ENCODE measurements at regions not wholly inside any gene's neighbourhood (a gene's known extent, or its start where the extent isn't known, plus 50 kb on each side); places are given as distances from the start of the nearest gene placed in this dataset.

DNA sequence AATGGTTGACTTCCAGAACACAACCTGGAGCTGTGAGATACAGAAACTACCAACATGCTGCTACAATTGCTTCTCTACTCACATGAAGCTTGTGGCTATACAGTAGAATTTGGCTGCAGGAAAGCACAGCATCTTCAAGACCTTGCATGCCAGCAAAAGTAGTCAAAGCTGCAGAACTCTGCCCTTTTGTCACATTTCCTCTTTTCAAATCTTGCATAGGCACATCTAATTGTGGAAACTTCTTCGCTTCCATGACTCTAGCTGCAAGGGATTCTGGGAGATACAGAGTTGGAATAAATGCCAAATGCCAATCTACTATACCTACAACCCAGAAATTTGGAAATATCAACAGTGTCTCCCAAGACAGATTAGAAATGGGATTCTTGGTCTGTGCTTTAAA, 462.2 kb downstream of the FOXO1 start:
- Histone ChIP-seq H3K4me3 (replicated peaks in 1 of 4; ENCODE audit: control extremely low read depth in 1 of 4, insufficient read depth in 1 of 4, low read depth in 3 of 4, low read length in 4 of 4) (no peak overlapping the region), H3K4me1 (ENCODE audit: control insufficient read depth, extremely low read depth, insufficient read depth, low read length) (no peaks in the 10 kb centered on the region), H4K20me1 (ENCODE audit: control insufficient read depth, extremely low read depth, insufficient read depth, low read length) (no peaks in the 10 kb centered on the region), H3K9me3 (ENCODE audit: control insufficient read depth, insufficient read depth, low read depth, low read length) (no peaks in the 10 kb centered on the region), H3K4me2 (ENCODE audit: extremely low read depth, insufficient read depth, low read length) (no peak overlapping the region), H3K79me2 (ENCODE audit: control insufficient read depth, insufficient read depth, low read length) (no peaks in the 10 kb centered on the region), H3K36me3 (ENCODE audit: control insufficient read depth, insufficient read depth, low read length) (no peaks in the 10 kb centered on the region), H3K9ac (ENCODE audit: insufficient read depth, low read length) (no peak overlapping the region), H3K27me3 (ENCODE audit: control insufficient read depth, insufficient read depth, low read length) (no peaks in the 10 kb centered on the region), H3K27ac (ENCODE audit: insufficient read depth, low read length) (no peak overlapping the region), H2AFZ (ENCODE audit: low read length) (no peak overlapping the region)
- no peak for TF ChIP-seq EZH2 (IDR thresholded peaks at IDR 0.05; ENCODE audit: low read length, missing control alignments)
- TF ChIP-seq, protein P1, sequence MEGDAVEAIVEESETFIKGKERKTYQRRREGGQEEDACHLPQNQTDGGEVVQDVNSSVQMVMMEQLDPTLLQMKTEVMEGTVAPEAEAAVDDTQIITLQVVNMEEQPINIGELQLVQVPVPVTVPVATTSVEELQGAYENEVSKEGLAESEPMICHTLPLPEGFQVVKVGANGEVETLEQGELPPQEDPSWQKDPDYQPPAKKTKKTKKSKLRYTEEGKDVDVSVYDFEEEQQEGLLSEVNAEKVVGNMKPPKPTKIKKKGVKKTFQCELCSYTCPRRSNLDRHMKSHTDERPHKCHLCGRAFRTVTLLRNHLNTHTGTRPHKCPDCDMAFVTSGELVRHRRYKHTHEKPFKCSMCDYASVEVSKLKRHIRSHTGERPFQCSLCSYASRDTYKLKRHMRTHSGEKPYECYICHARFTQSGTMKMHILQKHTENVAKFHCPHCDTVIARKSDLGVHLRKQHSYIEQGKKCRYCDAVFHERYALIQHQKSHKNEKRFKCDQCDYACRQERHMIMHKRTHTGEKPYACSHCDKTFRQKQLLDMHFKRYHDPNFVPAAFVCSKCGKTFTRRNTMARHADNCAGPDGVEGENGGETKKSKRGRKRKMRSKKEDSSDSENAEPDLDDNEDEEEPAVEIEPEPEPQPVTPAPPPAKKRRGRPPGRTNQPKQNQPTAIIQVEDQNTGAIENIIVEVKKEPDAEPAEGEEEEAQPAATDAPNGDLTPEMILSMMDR (conservative IDR thresholded peaks at IDR 0.05 in 1 of 2, IDR thresholded peaks at IDR 0.05 in 1 of 2; ENCODE audit: low read depth in 1 of 2, low read length in 2 of 2) = no peak
- DNase-seq (ENCODE audit: low read depth in 2 of 2) = no peak

DNA sequence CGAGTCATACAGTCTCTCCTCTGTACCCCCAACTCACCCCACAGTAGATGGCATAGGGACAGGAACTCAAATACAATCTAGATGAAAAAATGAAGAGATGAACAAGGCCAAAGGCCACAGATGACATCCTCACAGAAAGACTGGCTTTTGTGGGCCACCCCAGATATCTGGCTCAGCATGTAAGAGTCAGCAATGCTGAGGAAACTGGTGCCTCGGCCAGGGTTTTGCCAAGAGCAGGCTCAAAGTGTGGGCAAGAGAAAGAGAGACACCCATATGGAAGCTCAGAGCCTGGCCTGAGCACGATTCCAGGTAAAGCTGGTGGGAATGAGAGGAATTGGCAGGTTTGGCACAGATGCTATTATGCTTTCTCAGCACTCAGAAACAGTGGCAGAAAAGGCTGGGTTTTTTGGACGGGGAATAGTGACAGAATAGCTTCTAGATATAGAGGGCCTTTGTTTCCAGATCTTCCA, 460.6 kb downstream of the FOXO1 start:
- no peak overlapping the region for H3K4me2 ChIP-seq (ENCODE audit: extremely low read depth, insufficient read depth, low read length)
- H3K9ac ChIP-seq (ENCODE audit: insufficient read depth, low read length) = no peak overlapping the region
- no peaks in the 10 kb centered on the region for H3K4me1 ChIP-seq (ENCODE audit: control insufficient read depth, extremely low read depth, insufficient read depth, low read length)
- H3K4me3 ChIP-seq (replicated peaks in 1 of 4; ENCODE audit: control extremely low read depth in 1 of 4, insufficient read depth in 1 of 4, low read depth in 3 of 4, low read length in 4 of 4) = no peak overlapping the region
- H3K79me2 ChIP-seq (ENCODE audit: control insufficient read depth, insufficient read depth, low read length) = no peaks in the 10 kb centered on the region
- H2AFZ ChIP-seq (ENCODE audit: low read length) = no peak overlapping the region
- H3K9me3 ChIP-seq (ENCODE audit: control insufficient read depth, insufficient read depth, low read depth, low read length) = no peaks in the 10 kb centered on the region
- no peaks in the 10 kb centered on the region for H3K36me3 ChIP-seq (ENCODE audit: control insufficient read depth, insufficient read depth, low read length)
- H4K20me1 ChIP-seq (ENCODE audit: control insufficient read depth, extremely low read depth, insufficient read depth, low read length) = no peaks in the 10 kb centered on the region
- TF ChIP-seq EZH2 (IDR thresholded peaks at IDR 0.05; ENCODE audit: low read length, missing control alignments) = no peak
- TF ChIP-seq, protein P1 (conservative IDR thresholded peaks at IDR 0.05 in 1 of 2, IDR thresholded peaks at IDR 0.05 in 1 of 2; ENCODE audit: low read depth in 1 of 2, low read length in 2 of 2) = no peak
- H3K27ac ChIP-seq (ENCODE audit: insufficient read depth, low read length) = no peak overlapping the region
- no peaks in the 10 kb centered on the region for H3K27me3 ChIP-seq (ENCODE audit: control insufficient read depth, insufficient read depth, low read length)
- no peak for DNase-seq (ENCODE audit: low read depth in 2 of 2)

DNA sequence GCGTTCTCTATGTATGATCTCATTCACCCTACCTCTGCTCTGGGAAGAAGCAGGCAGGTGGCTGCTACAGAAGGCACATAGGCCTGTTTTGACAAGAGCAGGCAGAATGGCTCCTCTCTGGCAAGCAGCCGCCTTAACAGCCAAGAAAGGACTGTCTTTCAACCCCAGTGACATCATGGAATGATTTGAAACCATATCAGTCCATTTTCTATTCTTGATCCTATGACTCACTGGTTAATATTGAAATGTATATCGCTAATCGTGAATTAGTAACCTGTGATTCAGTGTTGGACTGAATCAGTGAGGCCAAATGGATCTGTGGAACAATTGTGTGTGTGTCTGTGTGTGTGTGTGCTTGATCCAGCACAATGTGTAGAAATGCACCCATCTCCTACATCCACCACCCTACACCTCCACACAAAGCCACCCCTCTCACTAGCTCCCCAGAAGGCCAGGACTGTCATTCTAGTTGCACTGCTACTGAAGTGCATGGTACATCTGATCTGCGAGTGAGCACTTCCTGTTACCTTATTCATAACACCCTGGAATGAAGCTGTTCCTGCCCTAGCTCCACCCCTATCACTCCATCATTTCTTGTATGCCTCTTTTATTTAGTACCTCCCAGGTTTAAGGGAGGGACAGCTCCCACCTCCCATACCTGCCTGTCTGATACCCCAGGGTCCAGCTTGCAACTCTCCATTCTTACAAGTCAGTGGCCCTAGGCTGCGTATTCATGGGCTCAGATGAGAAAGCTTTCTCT, 460.0 kb downstream of the FOXO1 start:
- H3K79me2 ChIP-seq (ENCODE audit: control insufficient read depth, insufficient read depth, low read length) = no peaks in the 10 kb centered on the region
- peak; percentile 47 to 81 for DNase-seq (ENCODE audit: low read depth in 2 of 2)
- H4K20me1 ChIP-seq (ENCODE audit: control insufficient read depth, extremely low read depth, insufficient read depth, low read length) = no peaks in the 10 kb centered on the region
- no peak overlapping the region for H3K27ac ChIP-seq (ENCODE audit: insufficient read depth, low read length)
- H3K4me2 ChIP-seq (ENCODE audit: extremely low read depth, insufficient read depth, low read length) = no peak overlapping the region
- no peak for TF ChIP-seq EZH2 (IDR thresholded peaks at IDR 0.05; ENCODE audit: low read length, missing control alignments)
- TF ChIP-seq, protein P1 (conservative IDR thresholded peaks at IDR 0.05 in 1 of 2, IDR thresholded peaks at IDR 0.05 in 1 of 2; ENCODE audit: low read depth in 1 of 2, low read length in 2 of 2) = no peak
- H3K27me3 ChIP-seq (ENCODE audit: control insufficient read depth, insufficient read depth, low read length) = no peaks in the 10 kb centered on the region
- no peaks in the 10 kb centered on the region for H3K36me3 ChIP-seq (ENCODE audit: control insufficient read depth, insufficient read depth, low read length)
- H3K9ac ChIP-seq (ENCODE audit: insufficient read depth, low read length) = no peak overlapping the region
- no peaks in the 10 kb centered on the region for H3K4me1 ChIP-seq (ENCODE audit: control insufficient read depth, extremely low read depth, insufficient read depth, low read length)
- H2AFZ ChIP-seq (ENCODE audit: low read length) = no peak overlapping the region
- H3K9me3 ChIP-seq (ENCODE audit: control insufficient read depth, insufficient read depth, low read depth, low read length) = no peaks in the 10 kb centered on the region
- H3K4me3 ChIP-seq (replicated peaks in 1 of 4; ENCODE audit: control extremely low read depth in 1 of 4, insufficient read depth in 1 of 4, low read depth in 3 of 4, low read length in 4 of 4) = no peak overlapping the region

Measured in fibroblast of lung (primary cell).